ENCODE measurements at regions not wholly inside any gene's neighbourhood (a gene's known extent, or its start where the extent isn't known, plus 50 kb on each side); places are given as distances from the start of the nearest gene placed in this dataset.

DNA sequence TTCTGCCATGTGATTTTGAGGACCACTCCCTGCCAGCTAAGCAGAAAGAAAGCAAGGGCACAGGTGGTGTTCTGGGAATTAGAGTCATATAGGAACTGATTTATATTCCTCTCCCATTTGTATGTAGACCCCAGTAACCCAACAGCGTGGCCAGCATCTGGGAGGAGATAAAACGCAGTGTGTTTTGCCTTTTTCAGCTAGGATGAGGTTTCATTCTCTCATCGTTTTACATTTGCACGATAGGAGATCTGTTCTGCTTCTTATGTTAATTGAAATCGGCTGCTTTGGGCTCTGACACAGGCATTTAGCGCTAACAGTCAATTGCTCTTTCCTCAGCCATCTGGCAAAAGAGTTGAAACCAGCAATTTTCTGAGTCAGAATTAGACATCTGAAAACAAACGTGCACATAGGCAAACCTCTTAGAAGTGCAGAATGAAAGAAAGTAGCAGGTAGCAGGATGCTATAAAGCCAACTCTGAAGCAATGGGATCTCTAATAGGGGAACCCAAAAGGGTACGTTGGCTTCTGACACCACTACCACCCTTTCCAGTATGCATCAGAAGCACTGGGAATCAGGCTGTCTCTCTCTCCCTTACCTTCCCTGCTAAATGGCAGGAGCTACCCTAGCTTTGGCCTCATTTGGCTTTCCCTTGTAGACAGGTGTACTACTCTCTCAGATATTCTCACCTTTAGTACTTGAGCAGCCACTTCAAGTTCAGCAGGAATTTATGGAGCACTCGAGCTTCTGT lies 219.1 kb downstream of the PHLDA1 start:
- peak overlapping the region; percentile 32; the same call in 1 of the 2 replicates for H3K27ac ChIP-seq (ENCODE audit: extremely low read depth, low read depth, low read length)
- POLR2A ChIA-PET: no interaction called here

DNA sequence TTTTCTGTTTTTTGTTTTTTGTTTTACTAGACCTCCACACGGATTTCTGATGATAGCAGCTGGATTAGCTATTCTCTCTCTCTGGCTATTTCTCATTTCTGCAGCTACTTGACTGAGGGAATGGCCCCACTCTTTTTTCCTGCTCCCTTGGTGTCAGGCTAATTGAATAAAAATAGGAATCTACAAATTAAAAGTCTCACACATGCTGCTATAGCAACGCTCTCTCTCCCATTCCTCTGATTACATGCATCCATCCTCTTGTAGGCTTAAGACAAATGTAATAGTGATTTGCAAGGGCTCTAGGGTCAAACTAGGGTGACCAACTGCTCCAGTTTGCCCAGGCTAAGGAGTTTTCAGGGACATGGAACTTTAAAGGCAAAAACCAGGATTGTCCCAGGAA lies 221.8 kb downstream of the PHLDA1 start:
- TF ChIP-seq ZNF174 (tag by site-specific recombination; IDR thresholded peaks at IDR 0.05): no peak
- TF ChIP-seq, protein P1, sequence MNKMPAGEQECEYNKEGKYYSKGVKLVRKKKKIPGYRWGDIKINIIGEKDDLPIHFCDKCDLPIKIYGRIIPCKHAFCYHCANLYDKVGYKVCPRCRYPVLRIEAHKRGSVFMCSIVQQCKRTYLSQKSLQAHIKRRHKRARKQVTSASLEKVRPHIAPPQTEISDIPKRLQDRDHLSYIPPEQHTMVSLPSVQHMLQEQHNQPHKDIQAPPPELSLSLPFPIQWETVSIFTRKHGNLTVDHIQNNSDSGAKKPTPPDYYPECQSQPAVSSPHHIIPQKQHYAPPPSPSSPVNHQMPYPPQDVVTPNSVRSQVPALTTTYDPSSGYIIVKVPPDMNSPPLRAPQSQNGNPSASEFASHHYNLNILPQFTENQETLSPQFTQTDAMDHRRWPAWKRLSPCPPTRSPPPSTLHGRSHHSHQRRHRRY (tag by site-specific recombination; IDR thresholded peaks at IDR 0.05): no peak
- no peak for TF ChIP-seq ZNF501 (tag by site-specific recombination; IDR thresholded peaks at IDR 0.05)
- no peak for TF ChIP-seq GLIS1 (tag by site-specific recombination; IDR thresholded peaks at IDR 0.05)
- TF ChIP-seq ZNF211 (tag by site-specific recombination; IDR thresholded peaks at IDR 0.05; ENCODE audit: low read depth): no peak
- no peaks in the 10 kb centered on the region for H3K4me1 ChIP-seq (ENCODE audit: control insufficient read depth, insufficient read depth, low read length)
- no peaks in the 10 kb centered on the region; the same call in 1 of the 2 replicates for H3K9me3 ChIP-seq (ENCODE audit: control insufficient read depth, insufficient read depth, low read depth, low read length)
- no peaks in the 10 kb centered on the region for H3K36me3 ChIP-seq (ENCODE audit: control insufficient read depth in 2 of 2, insufficient read depth in 1 of 2, low read length in 2 of 2)
- CTCF ChIA-PET: no interaction called here
- H3K27ac ChIP-seq (ENCODE audit: extremely low read depth, low read depth, low read length): no peak overlapping the region
- H3K4me3 ChIP-seq (ENCODE audit: low read depth, low read length): no peak overlapping the region
- POLR2A ChIA-PET: no interaction called here

More for the DNA sequence above, 219.1 kb downstream of the PHLDA1 start:
- Histone ChIP-seq H3K4me3 (ENCODE audit: low read depth, low read length) (no peak overlapping the region), H3K36me3 (ENCODE audit: control insufficient read depth in 2 of 2, insufficient read depth in 1 of 2, low read length in 2 of 2) (no peaks in the 10 kb centered on the region), H3K9me3 (ENCODE audit: control insufficient read depth, insufficient read depth, low read depth, low read length) (no peaks in the 10 kb centered on the region; the same call in 1 of the 2 replicates), H3K4me1 (ENCODE audit: control insufficient read depth, insufficient read depth, low read length) (no peaks in the 10 kb centered on the region)
- no peak for TF ChIP-seq ZNF121 (tag by site-specific recombination; IDR thresholded peaks at IDR 0.05)
- 0 out of 2 replicates have a peak, but pooled peaks have one; percentile 11 for TF ChIP-seq ZNF335 (tag by site-specific recombination; conservative IDR thresholded peaks at IDR 0.05)
- TF ChIP-seq ZNF132 (tag by site-specific recombination; IDR thresholded peaks at IDR 0.05; ENCODE audit: borderline replicate concordance): no peak
- TF ChIP-seq ZNF530 (tag by site-specific recombination; IDR thresholded peaks at IDR 0.05; ENCODE audit: low read depth): no peak
- TF ChIP-seq MZF1 (tag by site-specific recombination; IDR thresholded peaks at IDR 0.05; ENCODE audit: borderline replicate concordance): no peak
- peak; percentile 47; the same call in 1 of the 2 replicates for TF ChIP-seq SP7 (tag by site-specific recombination; IDR thresholded peaks at IDR 0.05)
- TF ChIP-seq ZNF248 (tag by site-specific recombination; IDR thresholded peaks at IDR 0.05): no peak
- TF ChIP-seq OSR2 (tag by site-specific recombination; IDR thresholded peaks at IDR 0.05): no peak
- peak; percentile 90 for TF ChIP-seq FEZF1 (tag by site-specific recombination; IDR thresholded peaks at IDR 0.05)
- TF ChIP-seq ZNF514 (tag by site-specific recombination; IDR thresholded peaks at IDR 0.05): no peak
- 0 out of 2 replicates have a peak, but pooled peaks have one; percentile 16 for TF ChIP-seq ZBTB17 (tag by site-specific recombination; IDR thresholded peaks at IDR 0.05)
- no peak for TF ChIP-seq ZEB2 (tag by site-specific recombination; IDR thresholded peaks at IDR 0.05)
- CTCF ChIA-PET: no interaction called here

DNA sequence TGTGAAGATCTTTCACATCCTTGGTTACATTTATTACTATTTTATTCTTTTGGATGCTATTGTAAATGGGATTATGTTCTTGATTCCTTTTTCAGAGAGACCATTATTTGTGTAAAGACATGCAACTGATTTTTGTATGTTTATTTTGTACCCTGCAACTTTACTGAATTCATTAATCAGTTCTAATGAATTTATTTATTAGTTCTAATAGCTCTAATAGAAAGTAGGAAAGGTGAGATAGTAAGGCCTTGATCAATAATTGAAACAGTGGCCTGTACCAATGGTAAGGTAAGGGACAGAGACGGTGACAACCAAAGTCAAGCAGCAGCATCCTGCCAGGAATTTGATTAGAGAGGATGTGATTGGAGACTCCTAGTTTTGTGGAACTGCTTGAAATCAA lies 224.1 kb downstream of the PHLDA1 start:
- CTCF ChIA-PET: no interaction called here
- no peak overlapping the region for H3K27ac ChIP-seq (ENCODE audit: extremely low read depth, low read depth, low read length)
- H3K36me3 ChIP-seq (ENCODE audit: control insufficient read depth in 2 of 2, insufficient read depth in 1 of 2, low read length in 2 of 2): no peaks in the 10 kb centered on the region
- H3K9me3 ChIP-seq (ENCODE audit: control insufficient read depth, insufficient read depth, low read depth, low read length): no peaks in the 10 kb centered on the region; the same call in 1 of the 2 replicates
- POLR2A ChIA-PET: no interaction called here
- H3K4me1 ChIP-seq (ENCODE audit: control insufficient read depth, insufficient read depth, low read length): no peaks in the 10 kb centered on the region
- TF ChIP-seq ZNF146 (tag by site-specific recombination; IDR thresholded peaks at IDR 0.05): no peak
- TF ChIP-seq, protein P2, sequence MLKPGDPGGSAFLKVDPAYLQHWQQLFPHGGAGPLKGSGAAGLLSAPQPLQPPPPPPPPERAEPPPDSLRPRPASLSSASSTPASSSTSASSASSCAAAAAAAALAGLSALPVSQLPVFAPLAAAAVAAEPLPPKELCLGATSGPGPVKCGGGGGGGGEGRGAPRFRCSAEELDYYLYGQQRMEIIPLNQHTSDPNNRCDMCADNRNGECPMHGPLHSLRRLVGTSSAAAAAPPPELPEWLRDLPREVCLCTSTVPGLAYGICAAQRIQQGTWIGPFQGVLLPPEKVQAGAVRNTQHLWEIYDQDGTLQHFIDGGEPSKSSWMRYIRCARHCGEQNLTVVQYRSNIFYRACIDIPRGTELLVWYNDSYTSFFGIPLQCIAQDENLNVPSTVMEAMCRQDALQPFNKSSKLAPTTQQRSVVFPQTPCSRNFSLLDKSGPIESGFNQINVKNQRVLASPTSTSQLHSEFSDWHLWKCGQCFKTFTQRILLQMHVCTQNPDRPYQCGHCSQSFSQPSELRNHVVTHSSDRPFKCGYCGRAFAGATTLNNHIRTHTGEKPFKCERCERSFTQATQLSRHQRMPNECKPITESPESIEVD (tag by site-specific recombination; IDR thresholded peaks at IDR 0.05): no peak
- no peak for TF ChIP-seq ZBTB17 (tag by site-specific recombination; IDR thresholded peaks at IDR 0.05)
- TF ChIP-seq PRDM1 (tag by site-specific recombination; IDR thresholded peaks at IDR 0.05): no peak
- TF ChIP-seq, protein P3, sequence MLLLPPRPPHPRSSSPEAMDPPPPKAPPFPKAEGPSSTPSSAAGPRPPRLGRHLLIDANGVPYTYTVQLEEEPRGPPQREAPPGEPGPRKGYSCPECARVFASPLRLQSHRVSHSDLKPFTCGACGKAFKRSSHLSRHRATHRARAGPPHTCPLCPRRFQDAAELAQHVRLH (tag by site-specific recombination; IDR thresholded peaks at IDR 0.05): no peak
- no peak for TF ChIP-seq ZNF311 (tag by site-specific recombination; IDR thresholded peaks at IDR 0.05; ENCODE audit: borderline replicate concordance)
- TF ChIP-seq ZNF138 (tag by site-specific recombination; IDR thresholded peaks at IDR 0.05; ENCODE audit: borderline replicate concordance): no peak
- no peak for TF ChIP-seq KLF16 (tag by site-specific recombination; IDR thresholded peaks at IDR 0.05)
- TF ChIP-seq HOXD13 (CRISPR knock-in tag; IDR thresholded peaks at IDR 0.05; ENCODE audit: borderline replicate concordance): no peak
- TF ChIP-seq ZNF274 (IDR thresholded peaks at IDR 0.05; ENCODE audit: low read length): no peak
- TF ChIP-seq ZNF274 (tag by site-specific recombination; IDR thresholded peaks at IDR 0.05; ENCODE audit: borderline replicate concordance): no peak
- no peak overlapping the region for H3K4me3 ChIP-seq (ENCODE audit: low read depth, low read length)
